ENCODE measurements at regions not wholly inside any gene's neighbourhood (a gene's known extent, or its start where the extent isn't known, plus 50 kb on each side); places are given as distances from the start of the nearest gene placed in this dataset.

GRCh38 chr7:13257661-13258060 is 570.2 kb downstream of the ARL4A start:
- TF ChIP-seq, protein P1, sequence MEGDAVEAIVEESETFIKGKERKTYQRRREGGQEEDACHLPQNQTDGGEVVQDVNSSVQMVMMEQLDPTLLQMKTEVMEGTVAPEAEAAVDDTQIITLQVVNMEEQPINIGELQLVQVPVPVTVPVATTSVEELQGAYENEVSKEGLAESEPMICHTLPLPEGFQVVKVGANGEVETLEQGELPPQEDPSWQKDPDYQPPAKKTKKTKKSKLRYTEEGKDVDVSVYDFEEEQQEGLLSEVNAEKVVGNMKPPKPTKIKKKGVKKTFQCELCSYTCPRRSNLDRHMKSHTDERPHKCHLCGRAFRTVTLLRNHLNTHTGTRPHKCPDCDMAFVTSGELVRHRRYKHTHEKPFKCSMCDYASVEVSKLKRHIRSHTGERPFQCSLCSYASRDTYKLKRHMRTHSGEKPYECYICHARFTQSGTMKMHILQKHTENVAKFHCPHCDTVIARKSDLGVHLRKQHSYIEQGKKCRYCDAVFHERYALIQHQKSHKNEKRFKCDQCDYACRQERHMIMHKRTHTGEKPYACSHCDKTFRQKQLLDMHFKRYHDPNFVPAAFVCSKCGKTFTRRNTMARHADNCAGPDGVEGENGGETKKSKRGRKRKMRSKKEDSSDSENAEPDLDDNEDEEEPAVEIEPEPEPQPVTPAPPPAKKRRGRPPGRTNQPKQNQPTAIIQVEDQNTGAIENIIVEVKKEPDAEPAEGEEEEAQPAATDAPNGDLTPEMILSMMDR (conservative IDR thresholded peaks at IDR 0.05 in 1 of 2, IDR thresholded peaks at IDR 0.05 in 1 of 2; ENCODE audit: extremely low read depth in 1 of 2, insufficient read depth in 1 of 2, low read depth in 1 of 2, low read length in 2 of 2): no peak
- TF ChIP-seq EZH2 (IDR thresholded peaks at IDR 0.05; ENCODE audit: borderline replicate concordance, low read length): no peak
